ENCODE measurements at regions not wholly inside any gene's neighbourhood (a gene's known extent, or its start where the extent isn't known, plus 50 kb on each side); places are given as distances from the start of the nearest gene placed in this dataset.

GRCh38 chr4:162841753-162842152 lies 324.9 kb downstream of the NAF1 start:
- TF ChIP-seq, protein P1, sequence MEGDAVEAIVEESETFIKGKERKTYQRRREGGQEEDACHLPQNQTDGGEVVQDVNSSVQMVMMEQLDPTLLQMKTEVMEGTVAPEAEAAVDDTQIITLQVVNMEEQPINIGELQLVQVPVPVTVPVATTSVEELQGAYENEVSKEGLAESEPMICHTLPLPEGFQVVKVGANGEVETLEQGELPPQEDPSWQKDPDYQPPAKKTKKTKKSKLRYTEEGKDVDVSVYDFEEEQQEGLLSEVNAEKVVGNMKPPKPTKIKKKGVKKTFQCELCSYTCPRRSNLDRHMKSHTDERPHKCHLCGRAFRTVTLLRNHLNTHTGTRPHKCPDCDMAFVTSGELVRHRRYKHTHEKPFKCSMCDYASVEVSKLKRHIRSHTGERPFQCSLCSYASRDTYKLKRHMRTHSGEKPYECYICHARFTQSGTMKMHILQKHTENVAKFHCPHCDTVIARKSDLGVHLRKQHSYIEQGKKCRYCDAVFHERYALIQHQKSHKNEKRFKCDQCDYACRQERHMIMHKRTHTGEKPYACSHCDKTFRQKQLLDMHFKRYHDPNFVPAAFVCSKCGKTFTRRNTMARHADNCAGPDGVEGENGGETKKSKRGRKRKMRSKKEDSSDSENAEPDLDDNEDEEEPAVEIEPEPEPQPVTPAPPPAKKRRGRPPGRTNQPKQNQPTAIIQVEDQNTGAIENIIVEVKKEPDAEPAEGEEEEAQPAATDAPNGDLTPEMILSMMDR (IDR thresholded peaks at IDR 0.05), result no peak
- TF ChIP-seq EZH2 (IDR thresholded peaks at IDR 0.05), result no peak
- TF ChIP-seq EZH2phosphoT487 (IDR thresholded peaks at IDR 0.05), result no peak
